ENCODE measurements at regions not wholly inside any gene's neighbourhood (a gene's known extent, or its start where the extent isn't known, plus 50 kb on each side); places are given as distances from the start of the nearest gene placed in this dataset.

- DNase-seq = no peak
These were observed 94.9 kb upstream of the GATA6 start for GRCh38 chr18:22074282-22075070.

DNA sequence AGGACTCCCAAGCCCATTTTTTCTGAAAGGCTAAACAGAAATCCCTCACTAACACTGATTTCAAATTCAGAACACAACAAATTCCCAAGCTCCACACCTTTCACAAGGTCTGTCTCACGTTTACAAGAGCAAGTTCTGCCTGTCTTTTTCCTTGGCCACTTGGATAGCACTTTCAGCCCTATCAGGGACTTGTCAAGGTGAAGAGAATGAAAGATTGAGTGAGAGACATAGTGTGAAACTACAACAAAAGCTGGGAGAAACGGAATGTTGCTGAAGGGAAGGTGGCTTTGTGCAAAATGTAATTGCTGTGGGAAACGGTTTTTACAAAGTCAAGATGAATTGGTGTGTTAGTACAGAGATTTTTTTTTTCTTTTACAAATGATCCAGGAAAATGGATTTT lies 89.4 kb upstream of the GATA6 start:
- DNase-seq = no peak

- no peak for DNase-seq
These were observed 87.0 kb upstream of the GATA6 start for GRCh38 chr18:22082408-22082807.

DNA sequence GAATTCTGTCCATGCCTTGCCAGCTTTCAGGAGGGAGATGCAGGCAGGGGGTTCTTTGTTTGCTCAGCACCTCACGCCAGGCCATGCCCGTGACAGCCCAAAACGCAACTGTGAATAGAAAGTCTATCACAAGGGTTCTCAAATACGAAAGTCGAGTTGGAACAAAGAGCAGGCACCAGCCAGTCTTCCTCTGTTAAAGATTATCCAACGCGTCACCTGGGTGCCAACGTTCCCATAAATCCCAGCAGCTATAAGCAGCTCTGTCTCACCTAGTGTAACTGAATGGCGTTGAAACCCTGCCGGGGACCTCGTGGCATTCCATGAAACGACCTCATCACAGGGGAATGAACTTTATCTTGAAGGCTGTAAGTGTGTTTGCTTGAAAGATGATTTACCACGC lies 84.8 kb upstream of the GATA6 start:
- DNase-seq = no peak

DNA sequence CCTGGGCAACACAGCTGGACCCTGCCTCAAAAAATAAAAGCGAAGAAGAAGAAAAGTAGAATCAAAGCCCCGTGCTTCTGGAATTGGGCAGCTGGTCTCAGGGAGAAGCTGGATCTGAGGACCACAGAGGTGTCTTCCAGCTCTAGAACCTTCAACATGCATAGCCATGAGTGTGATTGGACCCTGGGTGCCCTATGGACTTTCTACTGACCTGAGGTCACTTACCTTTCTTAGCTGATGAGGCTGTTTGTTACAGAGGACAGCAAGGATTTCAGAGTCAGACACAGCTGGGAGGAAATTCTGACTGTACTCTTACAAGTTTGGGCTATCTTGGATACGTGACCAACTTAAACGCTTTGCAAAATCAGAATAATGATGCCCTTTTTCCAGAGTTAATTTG lies 82.4 kb upstream of the GATA6 start:
- no peak for DNase-seq

DNA sequence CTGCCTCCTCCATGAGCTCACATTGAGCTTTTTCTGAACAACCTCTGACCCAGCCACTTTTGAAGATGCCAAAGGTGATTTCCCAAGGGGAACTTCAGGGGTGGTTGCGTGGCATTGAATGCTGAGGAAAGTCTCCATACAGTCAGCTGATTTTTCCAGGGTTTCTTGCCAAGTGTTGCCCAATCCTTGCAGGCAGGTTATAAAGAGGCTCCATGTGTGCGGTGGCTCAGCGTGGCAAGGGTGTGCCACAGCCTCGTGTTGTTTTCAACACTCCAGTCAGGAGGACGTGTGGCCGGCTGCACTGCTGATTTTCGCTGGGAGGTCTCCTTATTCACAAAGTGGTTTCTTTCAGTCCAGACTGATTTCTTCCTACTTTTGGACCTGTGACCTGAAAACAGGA lies 81.4 kb upstream of the GATA6 start:
- DNase-seq = no peak

GRCh38 chr18:22088996-22089640 lies 80.3 kb upstream of the GATA6 start:
- no peak for DNase-seq

DNA sequence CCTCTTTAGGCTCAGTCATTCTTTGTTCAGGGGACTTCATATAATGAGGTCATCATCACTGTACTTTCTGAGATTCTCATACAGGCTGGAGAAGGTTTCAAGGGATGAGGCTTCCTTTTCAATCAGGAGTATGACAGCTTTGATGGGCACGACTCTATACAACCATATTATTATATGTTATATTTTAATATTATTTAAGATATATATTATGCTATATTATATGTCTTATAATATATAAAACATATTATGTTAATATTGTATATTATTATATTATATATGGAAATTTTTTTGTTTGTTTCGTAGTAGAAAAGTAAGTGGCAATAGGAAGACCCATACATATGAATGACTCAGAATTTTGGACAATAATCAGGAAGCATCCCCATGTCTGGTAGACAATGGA lies 78.0 kb upstream of the GATA6 start:
- DNase-seq = no peak

- no peak for DNase-seq
These were observed 75.5 kb upstream of the GATA6 start for GRCh38 chr18:22093731-22094357.

DNA sequence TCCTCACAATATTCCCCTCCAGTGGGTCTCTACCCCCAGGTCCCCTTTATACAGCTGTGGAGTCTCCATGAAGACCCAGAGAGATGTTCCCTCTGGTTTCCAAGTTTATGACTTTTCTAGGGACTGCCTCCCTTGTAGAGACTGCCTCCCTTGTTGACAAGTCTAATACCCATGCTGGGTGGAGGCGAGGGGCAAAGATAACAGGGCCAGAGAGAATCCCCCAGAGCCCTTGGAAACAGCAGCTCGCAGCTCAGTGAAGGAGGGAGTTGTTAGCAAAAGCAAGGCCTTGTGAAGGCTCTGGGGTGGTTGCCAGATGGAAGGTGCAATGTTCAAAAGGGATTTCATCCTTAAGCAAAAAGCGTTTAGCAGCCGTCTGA lies 75.0 kb upstream of the GATA6 start:
- DNase-seq = no peak

DNA sequence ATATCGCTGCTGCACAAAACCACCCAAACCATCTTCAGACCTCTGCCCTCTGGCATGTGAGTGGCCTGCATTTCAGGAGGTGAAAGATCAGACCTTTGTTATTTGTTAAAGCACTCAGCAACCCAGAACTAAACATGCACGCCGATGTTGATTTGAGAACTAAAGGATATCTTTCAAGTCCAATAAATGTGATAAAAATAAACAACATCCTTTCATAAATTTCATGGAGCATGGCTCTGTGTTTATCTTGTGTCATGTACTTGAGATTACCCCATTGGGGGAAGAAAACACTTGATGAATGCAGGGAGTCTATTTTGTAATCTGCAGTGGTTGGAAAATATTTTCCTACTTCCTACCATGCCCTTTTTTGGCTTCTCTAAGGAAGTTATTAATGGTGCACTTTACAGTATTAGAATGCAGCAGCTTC lies 70.8 kb upstream of the GATA6 start:
- DNase-seq = no peak

- DNase-seq = no peak
These were observed 69.5 kb upstream of the GATA6 start for GRCh38 chr18:22099925-22100324.

DNA sequence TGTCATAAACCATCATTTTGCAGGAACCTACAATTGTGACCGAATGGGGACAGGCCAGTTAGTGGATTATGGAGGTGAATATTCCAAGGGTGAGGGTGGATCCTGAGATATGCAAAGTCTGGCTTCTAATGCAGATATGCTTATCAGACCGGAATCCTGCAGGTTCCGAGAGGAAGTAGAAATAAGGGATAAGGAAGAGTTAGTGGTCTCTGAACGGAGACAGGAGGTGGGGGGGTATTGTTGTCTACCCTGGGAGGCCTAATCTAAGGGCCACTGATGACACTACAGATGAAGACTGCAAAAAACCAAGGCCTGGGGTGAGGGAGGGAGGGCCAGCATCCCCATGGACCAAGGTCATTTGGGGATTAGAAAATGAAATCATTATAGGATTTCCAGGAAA lies 67.7 kb upstream of the GATA6 start:
- DNase-seq = no peak

DNA sequence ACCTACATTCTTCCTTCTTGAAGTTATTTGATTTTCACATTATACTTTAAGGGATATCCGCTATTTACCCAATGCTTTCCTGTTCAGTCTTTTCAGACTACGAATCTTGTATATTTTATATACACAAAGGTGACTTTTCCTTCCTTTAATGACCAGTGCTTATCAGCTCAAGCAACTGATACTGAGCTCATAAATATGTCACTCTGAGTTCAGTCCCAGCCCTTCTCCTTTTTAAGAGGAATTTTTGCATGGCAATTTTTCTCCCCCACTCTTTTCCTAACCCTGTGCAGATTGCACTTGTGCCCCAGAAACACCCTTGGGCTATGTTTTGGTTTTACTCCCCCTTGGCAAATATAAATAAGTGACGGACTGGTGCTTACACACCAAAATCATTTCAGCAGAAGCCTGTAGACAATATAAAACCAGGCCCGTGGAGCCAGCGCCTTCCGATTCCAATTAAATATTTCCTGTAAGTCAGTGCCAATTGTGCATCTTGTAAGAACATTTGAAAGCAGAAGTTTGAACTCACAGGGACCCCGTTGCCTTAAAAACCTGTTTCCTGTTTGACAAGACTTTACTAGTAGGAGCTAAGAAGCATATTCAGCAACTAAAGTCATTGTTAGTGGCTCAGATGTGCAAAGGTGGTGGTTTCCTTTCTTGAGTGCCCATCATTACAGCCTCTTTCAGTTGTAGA lies 66.3 kb upstream of the GATA6 start:
- DNase-seq = no peak

DNA sequence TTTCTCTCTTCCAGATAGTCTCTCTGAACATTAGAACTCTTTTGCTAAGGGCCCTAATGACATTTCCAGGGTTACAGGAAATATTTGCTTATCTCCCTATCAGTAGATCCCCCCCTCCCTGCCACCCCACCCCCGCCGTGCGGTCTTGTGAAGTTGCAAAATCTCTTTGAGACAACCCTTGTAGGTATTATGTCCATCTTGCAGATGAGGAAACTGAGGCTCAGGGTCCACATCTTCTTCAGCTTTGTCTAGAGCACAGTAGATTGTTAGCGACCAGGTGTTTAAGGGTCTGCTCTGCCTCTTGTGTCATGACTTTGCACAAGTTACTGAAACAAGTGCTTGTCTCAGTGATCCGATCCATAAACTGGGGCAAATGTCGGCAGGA lies 65.8 kb upstream of the GATA6 start:
- no peak for DNase-seq

GRCh38 chr18:22106536-22107292 lies 62.7 kb upstream of the GATA6 start:
- no peak for DNase-seq

DNA sequence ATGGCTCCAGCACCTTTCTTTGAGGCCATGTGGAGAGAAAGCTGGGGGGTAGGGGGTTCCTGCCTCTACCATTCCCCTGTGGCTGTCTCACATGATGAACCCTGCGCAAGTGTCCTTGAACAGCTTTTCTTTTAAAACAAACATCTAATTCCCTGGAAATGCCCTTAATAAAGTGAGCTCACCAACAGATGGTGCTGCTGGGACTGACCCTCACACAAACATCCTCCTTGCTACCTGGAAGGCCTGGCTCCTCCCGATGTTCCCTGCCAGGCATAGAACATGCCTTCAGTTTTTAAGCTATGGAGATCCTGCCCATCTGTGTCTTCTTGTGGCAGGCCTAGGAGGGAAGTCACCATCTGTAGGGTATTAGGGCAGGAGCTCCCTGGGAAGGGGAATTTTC lies 60.7 kb upstream of the GATA6 start:
- no peak for DNase-seq

GRCh38 chr18:22109535-22109934 lies 59.9 kb upstream of the GATA6 start:
- no peak for DNase-seq

DNA sequence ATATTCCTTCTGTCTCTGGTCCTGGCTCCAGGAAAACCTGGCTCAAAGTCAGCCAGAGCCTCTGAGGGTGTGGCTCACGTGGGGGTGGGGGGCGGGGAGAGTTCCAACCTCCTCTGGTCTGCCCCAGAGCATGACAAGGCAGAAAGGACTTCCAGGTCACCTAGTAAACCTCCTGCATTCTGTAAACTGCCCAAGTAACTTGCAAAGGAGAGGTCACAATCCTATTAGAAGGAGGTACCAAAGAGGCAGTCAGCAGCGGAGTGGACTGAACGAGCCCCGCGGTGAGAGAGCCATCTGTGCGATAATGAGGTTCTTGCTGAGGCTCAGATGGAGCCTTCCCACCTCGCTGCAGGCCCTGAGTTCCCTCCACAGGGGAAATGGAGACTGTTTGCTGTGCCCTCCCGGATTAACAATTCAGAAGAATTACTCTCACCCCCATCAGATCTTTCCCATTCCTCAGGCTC lies 58.9 kb upstream of the GATA6 start:
- DNase-seq = no peak

GRCh38 chr18:22112215-22112614 lies 57.2 kb upstream of the GATA6 start:
- no peak for DNase-seq

DNA sequence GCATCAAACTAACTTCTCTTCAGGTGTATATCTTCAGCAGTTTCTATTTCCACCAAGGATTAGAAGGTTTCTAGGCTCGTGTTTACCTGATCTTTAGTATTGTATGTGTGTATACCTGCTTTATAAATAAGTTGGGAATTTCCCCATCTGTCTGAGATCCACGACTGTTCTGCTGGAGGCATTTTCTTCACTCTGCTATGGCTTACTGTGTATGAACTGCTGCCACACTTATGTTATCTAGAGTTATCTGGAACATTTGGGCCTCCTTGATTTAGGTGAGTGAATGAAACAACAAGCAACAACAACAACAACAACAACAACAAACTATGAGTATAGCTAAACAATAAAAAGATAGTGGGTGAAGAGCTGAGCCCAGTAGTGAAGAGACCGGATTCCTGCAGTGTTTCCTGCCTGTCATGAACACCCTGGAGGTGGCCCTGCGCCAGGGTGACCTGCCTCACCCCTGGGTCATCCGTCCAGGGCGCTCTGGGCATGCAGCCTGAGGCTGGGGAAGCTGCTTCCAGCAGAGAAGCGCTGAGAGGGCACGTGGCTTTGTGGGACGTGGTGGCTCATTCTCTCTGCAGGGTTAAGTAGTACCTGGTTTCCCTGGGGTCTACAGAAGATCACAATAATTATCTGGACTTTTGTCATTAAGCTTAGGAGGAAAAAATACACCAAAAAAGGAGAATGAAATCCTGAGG lies 56.1 kb upstream of the GATA6 start:
- no peak for DNase-seq
